GM10248 (cell line): ENCODE measurements at regions not wholly inside any gene's neighbourhood (a gene's known extent, or its start where the extent isn't known, plus 50 kb on each side); places are given as distances from the start of the nearest gene placed in this dataset.

Experiments
- CTCF ChIA-PET: fragments of 300-600 bp; sonication (Branson Sonifier 250); formaldehyde crosslinking; extraction: SDS; loops from one replicate; lab custom pipeline; 2021; ENCODE audit warnings: antibody characterized with exemption; lab: Yijun Ruan, JAX
- POLR2A ChIA-PET: fragments of 350-650 bp; sonication (Branson Sonifier 250); formaldehyde crosslinking; extraction: SDS; loops from one replicate; lab custom pipeline; 2020; ENCODE audit warnings: antibody characterized with exemption; lab: Yijun Ruan, JAX
- DNase-seq: peaks from one replicate; pipeline ENCODE4 v3.0.0; 2012; ENCODE audit errors: extremely low spot score
- CTCF ChIP-seq: IDR thresholded peaks from 2 replicates; pipeline ENCODE4 v1.5.1; 2012; ENCODE audit warnings: mild to moderate bottlenecking, low read depth; ENCODE audit errors: extremely low read depth, missing control alignments, control extremely low read depth

GRCh38 chrX:138298268-138298667 lies 413.2 kb downstream of the FGF13 start:
- ChIA-PET CTCF (interaction anchor here (1.8 kb wide), 1 partner anchor 11 kb away, joined by 5 read pairs; no protein-coding TSS in a partner anchor), POLR2A (no interaction called here)
- no peak for TF ChIP-seq CTCF
- no peak for DNase-seq

- POLR2A ChIA-PET = no interaction called here
- CTCF ChIA-PET = no interaction called here
- no peak for DNase-seq
- TF ChIP-seq CTCF = no peak
These were observed 365.7 kb downstream of the FGF13 start for GRCh38 chrX:138345801-138346200.

DNA sequence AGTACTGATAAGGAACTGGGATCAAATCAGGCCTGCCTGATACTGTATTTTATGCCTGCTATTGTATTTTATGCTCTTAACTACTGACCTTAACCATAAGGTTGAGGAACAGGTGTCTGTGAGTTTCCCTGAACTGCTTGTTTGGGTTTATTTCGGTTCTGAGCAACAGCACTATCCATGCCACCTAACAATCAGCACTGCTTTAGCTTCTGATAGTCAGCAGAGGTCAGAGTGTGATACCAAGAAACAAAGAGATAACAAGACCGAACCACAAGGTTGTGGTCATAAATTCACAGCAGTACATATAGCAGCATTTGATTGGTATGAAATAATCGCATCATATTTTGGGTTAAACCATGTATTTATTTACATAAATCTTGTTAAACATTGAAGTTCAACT lies 362.2 kb downstream of the FGF13 start:
- POLR2A ChIA-PET = no interaction called here
- TF ChIP-seq CTCF = no peak
- no peak for DNase-seq
- CTCF ChIA-PET = no interaction called here

GRCh38 chrX:138378876-138379275 lies 332.6 kb downstream of the FGF13 start:
- CTCF ChIA-PET = no interaction called here
- POLR2A ChIA-PET = no interaction called here
- no peak for TF ChIP-seq CTCF
- DNase-seq = no peak

GRCh38 chrX:138408101-138408500 lies 303.4 kb downstream of the FGF13 start:
- no peak for TF ChIP-seq CTCF
- CTCF ChIA-PET = interaction anchor here (1.4 kb wide), 1 partner anchor 13 kb away, joined by 3 read pairs; no protein-coding TSS in a partner anchor
- no peak for DNase-seq
- POLR2A ChIA-PET = no interaction called here

- no peak for DNase-seq
- POLR2A ChIA-PET = no interaction called here
- no peak for TF ChIP-seq CTCF
- CTCF ChIA-PET = no interaction called here
These were observed 300.5 kb downstream of the FGF13 start for GRCh38 chrX:138411048-138411447.
